ENCODE measurements at regions not wholly inside any gene's neighbourhood (a gene's known extent, or its start where the extent isn't known, plus 50 kb on each side); places are given as distances from the start of the nearest gene placed in this dataset.

DNA sequence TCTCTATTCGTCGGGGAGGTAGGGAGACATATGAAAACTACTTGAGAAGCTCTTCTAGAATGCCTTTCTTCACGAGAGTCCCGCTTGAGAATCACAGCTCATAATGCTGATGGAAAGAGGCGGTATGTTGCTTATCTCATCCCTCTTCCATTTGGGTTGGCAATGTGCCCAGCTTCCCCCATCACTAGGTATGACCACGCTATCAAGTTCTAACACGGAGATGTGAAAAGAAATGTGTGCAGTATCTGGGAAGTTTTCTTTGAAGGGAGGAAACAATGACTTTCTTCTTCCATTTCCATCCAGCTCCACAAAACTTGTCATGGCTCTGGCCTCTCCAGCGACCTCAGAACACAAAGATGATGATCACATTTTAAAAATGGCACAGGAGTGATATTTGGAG is 742.4 kb downstream of the DCDC2C start:
- no peak for DNase-seq
- intact Hi-C loops (cut with DNase I): no loop called here

DNA sequence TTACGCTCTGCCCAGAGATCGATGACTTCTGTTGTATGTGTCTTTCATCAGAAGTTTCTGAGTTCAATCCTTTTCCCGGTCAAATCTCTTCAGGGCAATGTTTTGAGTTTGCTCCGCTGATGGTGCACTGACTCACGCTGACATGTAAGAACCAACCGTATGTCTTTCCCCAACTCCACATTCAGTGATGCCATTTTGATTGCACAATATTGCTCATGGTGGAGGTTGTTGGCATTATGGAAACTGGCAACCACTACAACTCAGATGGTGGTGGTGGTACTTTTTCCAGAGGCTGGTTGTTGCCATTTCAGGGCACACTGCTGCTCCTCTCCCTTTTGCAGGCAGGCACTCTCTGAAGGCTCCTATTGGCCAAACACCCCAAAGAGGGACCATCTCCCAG is 751.5 kb downstream of the DCDC2C start:
- intact Hi-C loops (cut with DNase I): no loop called here
- no peak for DNase-seq

DNA sequence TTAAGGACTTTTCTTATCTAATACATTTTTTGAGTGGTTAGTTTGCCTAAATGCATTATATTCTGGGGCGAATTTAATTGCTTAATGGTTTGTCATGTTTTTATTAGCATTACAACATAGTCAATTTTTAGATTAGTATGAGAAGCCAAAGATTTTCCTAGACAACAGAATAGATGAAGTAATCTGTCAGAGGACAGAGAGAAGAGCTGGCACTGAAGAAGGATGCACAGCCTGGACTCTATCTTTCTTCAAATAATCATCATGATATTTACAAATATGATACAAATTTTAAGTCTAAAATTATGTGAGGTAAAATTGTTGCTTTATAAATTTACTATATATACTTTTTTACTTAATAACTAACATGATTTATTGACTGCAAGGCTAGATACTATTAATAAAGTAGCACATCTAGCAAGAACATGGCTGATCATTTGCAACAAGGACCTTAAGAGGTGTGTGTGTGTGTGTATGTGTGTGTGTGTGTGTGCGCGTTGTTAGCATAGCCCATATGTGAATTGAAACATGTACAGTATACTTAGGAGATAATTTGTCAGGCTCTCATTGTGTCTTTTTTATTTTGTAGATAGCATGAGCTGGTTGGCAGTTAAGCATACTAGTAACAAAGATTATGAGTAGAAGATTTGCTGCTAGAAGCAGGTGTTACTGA is 752.2 kb downstream of the DCDC2C start:
- intact Hi-C loops (cut with DNase I): no loop called here
- no peak for DNase-seq

GRCh38 chr2:4464634-4465266 is 761.4 kb downstream of the DCDC2C start:
- intact Hi-C loops (cut with DNase I): no loop called here
- DNase-seq: no peak

DNA sequence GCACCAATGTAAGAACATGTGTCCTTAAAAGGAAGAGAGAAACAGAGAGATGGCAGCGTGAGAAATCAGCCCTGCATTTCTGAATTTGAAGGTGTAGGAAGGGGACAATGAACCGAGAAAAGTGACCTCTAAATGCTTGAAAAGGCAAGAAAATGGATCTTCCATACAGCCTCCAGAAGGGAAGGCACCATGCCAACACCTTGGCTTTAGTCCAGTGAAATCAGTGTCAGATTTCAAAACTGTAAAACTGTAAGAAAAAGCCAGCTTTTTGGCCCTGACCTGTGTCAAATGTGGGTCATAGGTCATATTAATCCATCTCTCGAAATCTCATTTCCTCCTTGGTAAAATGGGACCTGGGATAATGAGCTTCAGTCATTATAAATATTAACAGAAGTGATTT is 762.3 kb downstream of the DCDC2C start:
- intact Hi-C loops (cut with DNase I): no loop called here
- DNase-seq: no peak

DNA sequence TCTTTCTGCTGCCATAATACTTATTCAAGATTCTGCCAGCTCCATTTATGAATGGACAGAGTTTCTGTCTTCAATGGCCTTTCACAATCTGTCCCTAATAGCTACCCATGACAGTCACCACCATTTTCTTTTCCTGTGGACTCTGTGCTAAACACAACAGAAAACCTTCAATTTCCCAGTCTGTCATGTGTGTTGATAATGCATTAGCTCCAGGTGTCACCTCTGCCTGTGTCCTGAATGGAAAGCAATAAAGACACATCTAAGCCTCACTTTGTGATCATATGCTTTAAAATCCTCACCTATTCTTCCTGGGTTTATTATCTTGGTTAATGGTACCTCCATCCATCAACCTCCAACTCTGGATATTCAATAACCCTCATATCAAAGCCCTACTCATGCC is 772.2 kb downstream of the DCDC2C start:
- intact Hi-C loops (cut with DNase I): no loop called here
- no peak for DNase-seq

GRCh38 chr2:4483050-4483449 is 779.7 kb downstream of the DCDC2C start:
- intact Hi-C loops (cut with DNase I): no loop called here

GRCh38 chr2:4486971-4487370 is 783.6 kb downstream of the DCDC2C start:
- intact Hi-C loops (cut with DNase I): no loop called here
- DNase-seq: no peak

More at GRCh38 chr2:4483050-4483449, 779.7 kb downstream of the DCDC2C start:
- DNase-seq: no peak

- intact Hi-C loops (cut with DNase I): no loop called here
- peak in 1 of 10 donors; percentile 57 for DNase-seq
These were observed 796.1 kb downstream of the DCDC2C start for GRCh38 chr2:4499316-4500030.

DNA sequence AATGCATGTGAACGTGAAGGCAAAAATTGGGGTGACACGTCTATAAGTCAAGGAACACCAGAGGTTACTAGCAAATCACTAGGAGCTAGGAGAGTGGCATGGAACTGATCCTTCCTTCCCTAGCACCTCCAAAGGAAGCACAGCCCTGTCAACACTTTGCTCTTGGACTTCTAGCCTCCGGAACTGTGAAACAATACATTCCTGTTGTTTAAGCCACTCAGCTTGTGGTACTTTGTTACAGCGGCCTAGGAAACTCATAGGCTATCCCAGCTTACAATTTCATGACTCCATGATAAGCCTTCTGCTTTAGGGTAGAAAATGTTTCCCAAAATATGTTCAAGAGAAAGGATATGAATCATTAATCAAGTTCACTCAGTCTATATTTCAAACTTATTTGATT is 798.1 kb downstream of the DCDC2C start:
- no peak for DNase-seq
- intact Hi-C loops (cut with DNase I): no loop called here

GRCh38 chr2:4502230-4502843 is 799.0 kb downstream of the DCDC2C start:
- intact Hi-C loops (cut with DNase I): no loop called here
- no peak for DNase-seq

GRCh38 chr2:4507661-4508060 is 804.3 kb downstream of the DCDC2C start:
- DNase-seq: no peak
- intact Hi-C loops (cut with DNase I): no loop called here

DNA sequence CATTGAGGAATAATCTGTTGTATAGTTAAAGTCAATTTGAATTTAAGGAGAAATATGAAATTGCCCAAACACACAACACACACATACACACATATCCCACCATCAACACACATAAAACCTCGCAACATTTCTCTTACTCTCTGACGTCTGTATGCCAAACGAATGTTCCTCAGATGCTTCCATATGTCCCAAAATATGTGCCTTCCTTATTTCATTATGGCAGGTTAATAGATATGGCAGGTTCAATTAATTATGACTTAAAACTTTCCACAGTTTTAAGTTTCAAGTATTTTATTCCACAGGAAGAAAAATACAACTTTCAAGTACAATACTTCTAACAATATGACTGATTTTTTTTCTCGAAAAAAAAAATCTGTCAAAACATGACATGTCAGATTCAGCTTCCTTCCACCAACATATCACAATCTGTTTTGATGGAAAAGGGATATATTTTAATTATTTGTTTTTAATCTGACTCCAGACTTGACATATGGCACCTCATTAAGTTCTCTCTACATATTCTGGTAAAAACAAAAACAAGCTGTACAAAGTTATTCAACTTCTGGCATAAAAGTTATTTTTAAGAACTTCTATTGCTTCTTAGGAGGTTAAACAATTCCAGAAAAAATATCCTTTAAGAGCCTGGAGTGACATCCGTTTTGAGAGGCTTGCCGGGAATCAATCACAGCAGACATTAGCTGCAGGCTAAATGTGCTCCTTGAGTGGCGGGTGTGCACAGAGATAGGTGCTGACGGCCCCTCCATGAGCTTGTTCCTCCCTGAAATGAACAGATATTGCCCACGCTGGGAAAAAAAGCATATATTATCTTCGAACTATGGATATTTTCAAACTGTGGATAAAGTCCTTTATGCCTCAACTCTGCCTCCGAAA is 812.7 kb downstream of the DCDC2C start:
- intact Hi-C loops (cut with DNase I): no loop called here
- DNase-seq: peak in 1 of 10 donors; percentile 57

DNA sequence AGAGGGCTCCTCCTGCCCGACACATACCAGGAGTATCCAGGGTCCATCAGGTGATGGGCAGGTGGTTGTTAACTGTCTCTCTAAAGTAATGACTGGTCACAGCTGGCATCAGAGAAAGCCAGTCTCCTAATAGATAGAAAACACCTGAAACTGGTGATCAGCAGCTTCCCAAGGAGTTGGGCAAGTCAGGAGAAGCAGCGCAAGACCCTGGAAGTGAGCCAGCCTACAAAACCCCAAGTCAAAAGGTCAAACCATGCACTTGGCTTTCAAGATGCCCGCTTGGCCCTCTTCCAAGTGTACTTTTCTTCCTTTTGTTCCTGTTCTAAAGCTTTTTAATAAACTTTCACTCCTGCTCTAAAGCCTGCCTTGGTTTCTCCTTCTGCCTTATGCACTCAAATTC is 815.2 kb downstream of the DCDC2C start:
- DNase-seq: no peak
- intact Hi-C loops (cut with DNase I): no loop called here

GRCh38 chr2:4522498-4523421 is 819.4 kb downstream of the DCDC2C start:
- DNase-seq: peak in 1 of 10 donors; percentile 55
- intact Hi-C loops (cut with DNase I): no loop called here

- intact Hi-C loops (cut with DNase I): no loop called here
- no peak for DNase-seq
These were observed 824.0 kb downstream of the DCDC2C start for GRCh38 chr2:4527416-4527815.

GRCh38 chr2:4528246-4528645 is 824.9 kb downstream of the DCDC2C start:
- no peak for DNase-seq
- intact Hi-C loops (cut with DNase I): no loop called here

DNA sequence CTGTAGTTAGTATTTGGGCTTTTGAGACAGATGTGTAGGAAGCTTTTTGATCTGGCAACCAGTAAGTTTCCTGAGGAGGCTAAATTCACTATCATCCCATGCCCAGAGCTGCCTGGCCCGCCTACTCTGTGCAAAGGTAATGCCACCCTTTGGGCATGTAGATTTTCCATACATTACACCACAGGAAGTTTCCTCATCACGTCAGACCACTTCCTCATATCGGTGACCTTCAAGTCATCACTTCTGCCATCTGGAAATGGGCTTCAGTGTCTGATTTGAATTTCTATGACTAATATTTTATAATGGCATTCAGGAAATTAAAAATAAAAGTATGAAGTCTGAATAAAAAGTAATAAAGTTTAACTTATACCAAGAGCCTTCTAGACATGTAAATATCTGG is 825.4 kb downstream of the DCDC2C start:
- intact Hi-C loops (cut with DNase I): no loop called here
- DNase-seq: no peak

DNA sequence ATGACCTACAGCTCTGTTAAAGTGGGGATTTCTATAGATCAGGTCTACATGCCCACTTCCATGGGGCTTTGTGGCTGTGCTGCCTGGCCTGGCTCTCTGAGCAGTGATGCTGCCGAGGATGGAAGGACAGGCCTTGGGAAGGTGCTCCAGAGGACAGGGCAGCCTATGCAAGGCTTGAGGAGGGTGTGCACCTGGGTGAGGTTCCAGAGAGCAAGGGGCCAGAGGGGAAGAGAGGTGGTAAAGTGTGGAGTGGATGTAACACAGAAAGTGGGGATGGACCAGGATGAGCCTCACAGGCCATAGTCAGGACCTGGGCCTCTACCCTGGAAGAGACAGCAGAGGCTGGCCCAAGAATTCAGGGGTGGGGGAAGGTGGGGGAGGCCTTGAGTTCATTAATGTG is 826.4 kb downstream of the DCDC2C start:
- DNase-seq: peak in 2 of 10 donors; percentile 36 to 58
- intact Hi-C loops (cut with DNase I): no loop called here

All from posterior cingulate gyrus (tissue), 11 donors.